ENCODE measurements at regions not wholly inside any gene's neighbourhood (a gene's known extent, or its start where the extent isn't known, plus 50 kb on each side); places are given as distances from the start of the nearest gene placed in this dataset.

DNA sequence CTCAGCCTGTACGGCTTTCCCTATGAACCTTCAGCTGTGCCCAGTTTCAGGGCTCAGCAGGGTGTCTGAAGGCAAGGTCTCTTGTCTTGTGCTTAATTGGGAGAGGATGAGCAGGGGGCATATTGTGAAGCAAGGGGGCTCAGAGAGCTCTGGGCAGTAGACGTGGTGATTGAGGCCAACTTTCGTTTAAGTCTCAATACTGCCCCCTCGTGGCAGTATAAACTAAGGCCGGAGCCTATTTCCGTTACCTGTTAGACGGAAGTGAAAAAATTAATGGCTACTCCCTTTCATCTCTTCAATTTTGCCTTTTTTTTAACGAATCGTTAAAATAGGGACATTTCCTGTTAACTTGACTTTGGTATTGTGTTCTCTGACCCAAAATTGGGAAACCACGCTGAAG, 193.4 kb downstream of the TDRD15 start:
- Histone ChIP-seq H3K36me3 (ENCODE audit: control insufficient read depth, insufficient read depth, low read length) (no peaks in the 10 kb centered on the region), H3K27me3 (replicated peaks; ENCODE audit: control insufficient read depth, insufficient read depth, low read length) (no peaks in the 10 kb centered on the region), H3K4me3 (replicated peaks; ENCODE audit: low read depth, low read length) (no peak overlapping the region)
- TF ChIP-seq, protein P1, sequence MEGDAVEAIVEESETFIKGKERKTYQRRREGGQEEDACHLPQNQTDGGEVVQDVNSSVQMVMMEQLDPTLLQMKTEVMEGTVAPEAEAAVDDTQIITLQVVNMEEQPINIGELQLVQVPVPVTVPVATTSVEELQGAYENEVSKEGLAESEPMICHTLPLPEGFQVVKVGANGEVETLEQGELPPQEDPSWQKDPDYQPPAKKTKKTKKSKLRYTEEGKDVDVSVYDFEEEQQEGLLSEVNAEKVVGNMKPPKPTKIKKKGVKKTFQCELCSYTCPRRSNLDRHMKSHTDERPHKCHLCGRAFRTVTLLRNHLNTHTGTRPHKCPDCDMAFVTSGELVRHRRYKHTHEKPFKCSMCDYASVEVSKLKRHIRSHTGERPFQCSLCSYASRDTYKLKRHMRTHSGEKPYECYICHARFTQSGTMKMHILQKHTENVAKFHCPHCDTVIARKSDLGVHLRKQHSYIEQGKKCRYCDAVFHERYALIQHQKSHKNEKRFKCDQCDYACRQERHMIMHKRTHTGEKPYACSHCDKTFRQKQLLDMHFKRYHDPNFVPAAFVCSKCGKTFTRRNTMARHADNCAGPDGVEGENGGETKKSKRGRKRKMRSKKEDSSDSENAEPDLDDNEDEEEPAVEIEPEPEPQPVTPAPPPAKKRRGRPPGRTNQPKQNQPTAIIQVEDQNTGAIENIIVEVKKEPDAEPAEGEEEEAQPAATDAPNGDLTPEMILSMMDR (IDR thresholded peaks at IDR 0.05; ENCODE audit: insufficient read depth, low read length, poor library complexity, severe bottlenecking) = peak; percentile 59
- no peak for DNase-seq (ENCODE audit: extremely low read depth, insufficient read length)

DNA sequence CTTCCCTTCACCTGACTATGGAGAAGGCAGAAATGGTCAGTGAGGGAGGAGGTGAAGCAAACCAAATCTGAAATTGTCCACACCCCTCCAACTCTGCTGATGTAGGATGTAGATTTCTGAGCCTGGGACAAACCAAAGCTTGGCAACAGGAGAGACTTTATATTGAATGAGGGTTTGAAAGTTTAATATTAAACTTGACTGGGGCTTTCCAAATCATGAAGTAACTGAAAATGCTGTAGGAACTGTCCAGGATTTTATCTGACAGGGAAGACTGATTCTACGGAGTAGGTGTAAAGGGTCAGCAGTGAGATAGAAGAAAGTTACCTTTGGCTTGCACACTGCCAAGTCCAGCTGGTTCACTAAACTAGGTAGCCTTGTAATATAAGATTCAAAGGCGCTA, 194.5 kb downstream of the TDRD15 start:
- H3K36me3 ChIP-seq (ENCODE audit: control insufficient read depth, insufficient read depth, low read length) = no peaks in the 10 kb centered on the region
- no peak overlapping the region for H3K4me3 ChIP-seq (replicated peaks; ENCODE audit: low read depth, low read length)
- TF ChIP-seq, protein P1 (IDR thresholded peaks at IDR 0.05; ENCODE audit: insufficient read depth, low read length, poor library complexity, severe bottlenecking) = no peak
- no peak for DNase-seq (ENCODE audit: extremely low read depth, insufficient read length)
- no peaks in the 10 kb centered on the region for H3K27me3 ChIP-seq (replicated peaks; ENCODE audit: control insufficient read depth, insufficient read depth, low read length)

DNA sequence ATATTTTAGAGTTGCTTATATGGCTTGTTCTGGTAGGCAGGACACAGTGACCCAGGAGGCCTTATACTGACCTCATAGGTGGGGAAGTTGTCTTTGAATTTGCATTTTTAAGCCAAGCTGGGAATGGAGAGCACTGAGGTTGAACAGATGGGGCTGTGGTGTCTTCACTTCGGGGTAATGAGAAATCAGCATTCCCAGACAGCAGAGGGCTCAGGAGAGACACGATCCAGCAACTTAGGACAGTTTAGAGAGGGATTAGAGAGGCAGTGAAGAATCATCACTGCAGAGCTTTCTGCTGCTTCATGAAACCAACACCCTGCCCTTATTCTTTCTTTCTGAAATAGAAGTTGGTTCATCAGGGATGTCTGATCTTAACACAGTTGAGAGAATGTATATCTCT, 202.4 kb downstream of the TDRD15 start:
- TF ChIP-seq, protein P1 (IDR thresholded peaks at IDR 0.05; ENCODE audit: insufficient read depth, low read length, poor library complexity, severe bottlenecking) = no peak
- no peak for DNase-seq (ENCODE audit: extremely low read depth, insufficient read length)

DNA sequence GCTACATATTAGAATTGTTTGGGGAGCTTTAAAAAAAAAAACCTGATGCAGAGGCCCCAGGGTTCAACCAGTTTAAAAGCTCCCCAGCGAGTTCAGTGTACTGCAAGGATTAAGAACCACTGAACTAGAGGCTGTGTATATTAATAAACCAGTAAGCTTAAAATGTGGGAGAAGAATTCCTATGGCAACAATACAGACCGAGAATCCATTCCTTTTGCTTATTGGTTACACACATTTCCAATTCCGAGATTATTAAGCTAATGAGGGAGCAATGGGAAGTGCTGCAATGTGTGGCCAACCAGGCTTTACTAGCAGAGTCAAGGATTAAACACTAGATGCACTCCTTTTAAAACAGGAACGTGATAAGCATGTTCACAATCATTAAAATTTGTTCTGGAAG, 204.4 kb downstream of the TDRD15 start:
- no peaks in the 10 kb centered on the region for H3K36me3 ChIP-seq (ENCODE audit: control insufficient read depth, insufficient read depth, low read length)
- H3K27me3 ChIP-seq (replicated peaks; ENCODE audit: control insufficient read depth, insufficient read depth, low read length) = no peaks in the 10 kb centered on the region
- DNase-seq (ENCODE audit: extremely low read depth, insufficient read length) = no peak
- TF ChIP-seq, protein P1 (IDR thresholded peaks at IDR 0.05; ENCODE audit: insufficient read depth, low read length, poor library complexity, severe bottlenecking) = no peak
- H3K4me3 ChIP-seq (replicated peaks; ENCODE audit: low read depth, low read length) = no peak overlapping the region

More for the DNA sequence above, 202.4 kb downstream of the TDRD15 start:
- Histone ChIP-seq H3K4me3 (replicated peaks; ENCODE audit: low read depth, low read length) (no peak overlapping the region), H3K36me3 (ENCODE audit: control insufficient read depth, insufficient read depth, low read length) (no peaks in the 10 kb centered on the region), H3K27me3 (replicated peaks; ENCODE audit: control insufficient read depth, insufficient read depth, low read length) (no peaks in the 10 kb centered on the region)

DNA sequence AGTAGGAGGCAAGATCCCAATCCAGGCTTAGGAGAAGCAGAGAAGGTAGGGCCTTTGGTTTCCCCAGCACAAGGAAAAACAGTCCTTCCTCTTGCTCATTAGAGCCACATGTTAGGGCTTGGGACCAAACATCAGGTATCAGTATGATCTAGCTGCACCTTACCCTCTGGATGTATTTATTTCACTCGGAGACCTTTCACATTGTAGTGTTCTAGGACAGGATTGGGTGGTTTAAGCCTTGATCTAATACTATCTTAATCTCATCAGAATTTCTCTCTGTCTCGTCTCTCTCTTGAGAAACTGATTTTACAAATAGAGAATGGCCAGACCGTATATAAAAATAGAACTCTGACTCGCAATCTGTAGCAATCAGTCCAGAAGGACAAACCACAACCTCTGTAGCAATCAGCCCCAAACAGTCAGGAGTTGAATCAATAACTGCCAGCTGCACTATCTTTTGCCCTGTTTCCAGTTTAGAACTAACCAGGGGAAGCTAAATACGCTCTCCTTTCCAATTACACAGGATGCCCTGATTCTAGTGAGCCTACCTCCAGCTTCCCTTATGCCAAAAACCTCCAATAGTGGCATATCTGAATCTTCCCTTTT, 207.1 kb downstream of the TDRD15 start:
- no peak for DNase-seq (ENCODE audit: extremely low read depth, insufficient read length)
- no peak overlapping the region for H3K4me3 ChIP-seq (replicated peaks; ENCODE audit: low read depth, low read length)
- TF ChIP-seq, protein P1 (IDR thresholded peaks at IDR 0.05; ENCODE audit: insufficient read depth, low read length, poor library complexity, severe bottlenecking) = no peak

More for the DNA sequence above, 207.1 kb downstream of the TDRD15 start:
- Histone ChIP-seq H3K36me3 (ENCODE audit: control insufficient read depth, insufficient read depth, low read length) (no peaks in the 10 kb centered on the region), H3K27me3 (replicated peaks; ENCODE audit: control insufficient read depth, insufficient read depth, low read length) (no peaks in the 10 kb centered on the region)
